SK-N-SH treated with all-trans-retinoic acid at 6 μM for 48 hours (cell line): ENCODE measurements at regions not wholly inside any gene's neighbourhood (a gene's known extent, or its start where the extent isn't known, plus 50 kb on each side); places are given as distances from the start of the nearest gene placed in this dataset.

Experiments
- ARNTL ChIP-seq: fragments of 450-650 bp; formaldehyde crosslinking; IDR thresholded peaks from 2 replicates; pipeline ENCODE4 v1.5.0; 2020; ENCODE audit warnings: low read depth, mild to moderate bottlenecking, moderate library complexity, borderline replicate concordance
- BACH2 ChIP-seq: fragments of 250-450 bp; sonication (Bioruptor Pico); IDR thresholded peaks from 2 replicates; pipeline ENCODE4 v1.9.0; 2021; ENCODE audit warnings: mild to moderate bottlenecking, borderline replicate concordance
- CREB5 ChIP-seq: fragments of 250-450 bp; sonication (Bioruptor Pico); IDR thresholded peaks from 2 replicates; pipeline ENCODE4 v1.5.1; 2020; ENCODE audit warnings: low read depth, mild to moderate bottlenecking, moderate library complexity
- ESRRG ChIP-seq: fragments of 250-450 bp; sonication (Bioruptor Pico); IDR thresholded peaks from 2 replicates; pipeline ENCODE4 v1.6.1; 2021; ENCODE audit warnings: mild to moderate bottlenecking
- OSR1 ChIP-seq: fragments of 250-450 bp; sonication (Bioruptor Pico); IDR thresholded peaks from 2 replicates; pipeline ENCODE4 v1.8.0; 2022; ENCODE audit warnings: moderate library complexity, mild to moderate bottlenecking, inconsistent platforms
- RARB ChIP-seq: fragments of 250-450 bp; sonication (Bioruptor Pico); IDR thresholded peaks from 2 replicates; pipeline ENCODE4 v1.8.0; 2021; ENCODE audit warnings: mild to moderate bottlenecking, moderate library complexity
- SNAI2 ChIP-seq: fragments of 250-450 bp; sonication (Bioruptor Pico); IDR thresholded peaks from 2 replicates; pipeline ENCODE4 v1.5.0; 2020; ENCODE audit warnings: mild to moderate bottlenecking, moderate library complexity
- TOX ChIP-seq: fragments of 250-450 bp; sonication (Bioruptor Pico); IDR thresholded peaks from 2 replicates; pipeline ENCODE4 v1.8.0; 2021; ENCODE audit warnings: mild to moderate bottlenecking, moderate library complexity, borderline replicate concordance
- ZC3H10 ChIP-seq: fragments of 250-450 bp; sonication (Bioruptor Pico); IDR thresholded peaks from 2 replicates; pipeline ENCODE4 v1.5.1; 2021; ENCODE audit warnings: mild to moderate bottlenecking, moderate library complexity
- ZFP3 ChIP-seq: fragments of 250-450 bp; sonication (Bioruptor Pico); IDR thresholded peaks from 2 replicates; pipeline ENCODE4 v1.5.0; 2020; ENCODE audit warnings: mild to moderate bottlenecking, moderate library complexity
- ZFP30 ChIP-seq: fragments of 450-650 bp; formaldehyde crosslinking; IDR thresholded peaks from 2 replicates; pipeline ENCODE4 v1.5.0; 2022; ENCODE audit warnings: mild to moderate bottlenecking, moderate library complexity
- ZNF70 ChIP-seq: fragments of 450-650 bp; formaldehyde crosslinking; IDR thresholded peaks from 2 replicates; pipeline ENCODE4 v1.5.0; 2020; ENCODE audit warnings: mild to moderate bottlenecking, moderate library complexity
- TF ChIP-seq, protein P1 (sequence below): fragments of 250-450 bp; sonication (Bioruptor Pico); IDR thresholded peaks from 2 replicates; pipeline ENCODE4 v1.8.0; 2020; ENCODE audit warnings: mild to moderate bottlenecking, moderate library complexity, borderline replicate concordance
- TF ChIP-seq, protein P2 (sequence below): fragments of 250-450 bp; sonication (Bioruptor Pico); IDR thresholded peaks from 2 replicates; pipeline ENCODE4 v1.5.1; 2021; ENCODE audit warnings: mild to moderate bottlenecking, moderate library complexity

GRCh38 chr9:28927691-28928090 lies 1354.4 kb upstream of the C9orf72 start:
- no peak for TF ChIP-seq ZFP3 (CRISPR knock-in tag)
- TF ChIP-seq ZNF70 (CRISPR knock-in tag): no peak
- no peak for TF ChIP-seq ESRRG (CRISPR knock-in tag)
- no peak for TF ChIP-seq OSR1 (CRISPR knock-in tag)
- no peak for TF ChIP-seq TOX (CRISPR knock-in tag)
- TF ChIP-seq, protein P1, sequence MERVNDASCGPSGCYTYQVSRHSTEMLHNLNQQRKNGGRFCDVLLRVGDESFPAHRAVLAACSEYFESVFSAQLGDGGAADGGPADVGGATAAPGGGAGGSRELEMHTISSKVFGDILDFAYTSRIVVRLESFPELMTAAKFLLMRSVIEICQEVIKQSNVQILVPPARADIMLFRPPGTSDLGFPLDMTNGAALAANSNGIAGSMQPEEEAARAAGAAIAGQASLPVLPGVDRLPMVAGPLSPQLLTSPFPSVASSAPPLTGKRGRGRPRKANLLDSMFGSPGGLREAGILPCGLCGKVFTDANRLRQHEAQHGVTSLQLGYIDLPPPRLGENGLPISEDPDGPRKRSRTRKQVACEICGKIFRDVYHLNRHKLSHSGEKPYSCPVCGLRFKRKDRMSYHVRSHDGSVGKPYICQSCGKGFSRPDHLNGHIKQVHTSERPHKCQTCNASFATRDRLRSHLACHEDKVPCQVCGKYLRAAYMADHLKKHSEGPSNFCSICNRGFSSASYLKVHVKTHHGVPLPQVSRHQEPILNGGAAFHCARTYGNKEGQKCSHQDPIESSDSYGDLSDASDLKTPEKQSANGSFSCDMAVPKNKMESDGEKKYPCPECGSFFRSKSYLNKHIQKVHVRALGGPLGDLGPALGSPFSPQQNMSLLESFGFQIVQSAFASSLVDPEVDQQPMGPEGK (CRISPR knock-in tag): no peak
- TF ChIP-seq RARB: no peak
- no peak for TF ChIP-seq ARNTL
- TF ChIP-seq, protein P2, sequence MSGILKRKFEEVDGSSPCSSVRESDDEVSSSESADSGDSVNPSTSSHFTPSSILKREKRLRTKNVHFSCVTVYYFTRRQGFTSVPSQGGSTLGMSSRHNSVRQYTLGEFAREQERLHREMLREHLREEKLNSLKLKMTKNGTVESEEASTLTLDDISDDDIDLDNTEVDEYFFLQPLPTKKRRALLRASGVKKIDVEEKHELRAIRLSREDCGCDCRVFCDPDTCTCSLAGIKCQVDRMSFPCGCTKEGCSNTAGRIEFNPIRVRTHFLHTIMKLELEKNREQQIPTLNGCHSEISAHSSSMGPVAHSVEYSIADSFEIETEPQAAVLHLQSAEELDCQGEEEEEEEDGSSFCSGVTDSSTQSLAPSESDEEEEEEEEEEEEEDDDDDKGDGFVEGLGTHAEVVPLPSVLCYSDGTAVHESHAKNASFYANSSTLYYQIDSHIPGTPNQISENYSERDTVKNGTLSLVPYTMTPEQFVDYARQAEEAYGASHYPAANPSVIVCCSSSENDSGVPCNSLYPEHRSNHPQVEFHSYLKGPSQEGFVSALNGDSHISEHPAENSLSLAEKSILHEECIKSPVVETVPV (CRISPR knock-in tag): no peak
- no peak for TF ChIP-seq SNAI2 (CRISPR knock-in tag)
- no peak for TF ChIP-seq BACH2
- no peak for TF ChIP-seq ZFP30 (CRISPR knock-in tag)
- TF ChIP-seq ZC3H10 (CRISPR knock-in tag): no peak
- no peak for TF ChIP-seq CREB5 (CRISPR knock-in tag)
